ENCODE measurements at regions not wholly inside any gene's neighbourhood (a gene's known extent, or its start where the extent isn't known, plus 50 kb on each side); places are given as distances from the start of the nearest gene placed in this dataset.

- TF ChIP-seq FOXM1 (IDR thresholded peaks at IDR 0.05; ENCODE audit: borderline replicate concordance) (no peak), SP1 (IDR thresholded peaks at IDR 0.05) (no peak), LEF1 (IDR thresholded peaks at IDR 0.05; ENCODE audit: borderline replicate concordance) (no peak)
Observed at GRCh38 chr14:38342803-38343202, 86.9 kb upstream of the CLEC14A start.
